GM21447 (cell line): ENCODE measurements at regions not wholly inside any gene's neighbourhood (a gene's known extent, or its start where the extent isn't known, plus 50 kb on each side); places are given as distances from the start of the nearest gene placed in this dataset.

Source experiments
- ATAC-seq: cut with Tn5 transposase; IDR thresholded peaks from one replicate; pipeline ENCODE4 v1.9.1; 2021; ENCODE audit not compliant: unreplicated experiment

GRCh38 chr9:8262625-8263622 is 463.3 kb upstream of the DMAC1 start:
- no peak for ATAC-seq

DNA sequence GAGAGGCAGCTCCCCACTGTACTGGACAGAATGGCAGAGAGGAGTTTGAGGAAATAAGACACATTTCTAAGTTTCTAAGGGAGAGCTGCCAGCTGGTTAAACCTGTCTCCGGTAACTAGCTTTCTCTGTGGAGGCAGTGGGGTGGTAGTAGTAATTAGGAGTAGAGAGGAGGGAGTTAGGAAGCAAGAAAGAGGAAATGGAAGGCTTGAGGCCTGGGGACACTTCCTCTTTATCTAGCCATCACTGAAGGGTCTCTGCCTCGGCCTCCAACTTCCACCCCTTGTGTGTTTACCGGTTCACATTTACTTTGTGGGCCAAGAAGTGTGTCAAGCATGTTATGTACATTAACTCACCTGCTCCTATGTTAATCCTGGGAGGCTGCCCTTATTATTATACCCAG is 462.2 kb upstream of the DMAC1 start:
- no peak for ATAC-seq

- ATAC-seq, result no peak
These were observed 459.4 kb upstream of the DMAC1 start for GRCh38 chr9:8259028-8259427.

DNA sequence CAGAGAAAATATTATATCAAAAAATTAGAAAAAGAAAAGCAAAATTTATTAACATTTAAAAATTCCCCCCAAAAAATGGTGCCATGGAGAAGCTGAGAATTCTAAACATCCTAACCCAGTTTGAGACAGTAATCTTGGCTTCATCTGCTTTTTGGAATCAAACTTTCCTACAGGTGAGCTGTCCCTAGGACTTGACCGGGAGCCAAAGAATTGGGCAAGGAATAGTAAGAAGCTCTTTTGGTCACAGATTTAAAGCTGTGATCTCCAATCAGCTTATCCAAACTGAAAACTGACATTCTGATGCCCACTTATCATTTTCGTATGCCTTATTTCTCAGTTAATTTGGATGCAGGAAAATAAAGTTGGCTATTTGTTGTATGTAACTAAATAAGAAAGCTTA is 457.3 kb upstream of the DMAC1 start:
- ATAC-seq, result no peak

DNA sequence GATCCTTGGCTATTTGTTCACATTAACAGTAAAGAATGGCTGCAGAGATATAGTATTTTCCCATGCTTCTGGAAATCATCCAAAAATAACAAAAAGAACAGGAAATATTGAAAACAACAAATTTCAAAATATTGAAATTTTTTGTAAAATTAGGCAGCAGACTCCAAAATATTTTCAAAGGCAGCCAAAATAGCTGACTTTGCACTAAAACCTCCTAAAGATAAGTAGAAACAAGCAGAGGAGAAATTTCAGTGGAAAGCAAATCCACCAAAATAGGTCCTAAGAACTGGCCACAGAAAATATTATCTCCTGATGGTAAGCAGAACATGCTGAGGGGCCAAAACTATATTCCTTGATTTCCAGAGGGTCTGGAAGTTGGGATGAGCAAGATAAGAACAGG is 456.3 kb upstream of the DMAC1 start:
- no peak for ATAC-seq

DNA sequence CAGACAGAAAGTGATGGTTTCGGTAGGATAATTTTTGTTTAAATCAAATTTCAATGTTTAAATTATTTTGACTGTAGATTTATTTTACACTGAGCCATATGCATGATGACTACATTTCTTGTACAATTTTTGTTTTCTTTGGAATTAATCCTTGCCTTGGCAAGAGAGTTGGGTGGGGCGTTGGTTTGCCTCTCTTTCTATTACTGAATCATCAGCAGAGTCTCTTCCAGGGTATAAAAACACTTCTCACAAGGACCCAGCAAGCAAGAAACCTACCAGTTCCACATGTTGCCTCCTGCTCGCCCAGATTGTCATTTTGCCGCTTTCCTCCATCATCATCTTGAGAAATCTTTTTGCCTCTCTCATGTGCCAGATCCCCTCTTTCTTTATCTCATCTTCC is 455.0 kb upstream of the DMAC1 start:
- no peak for ATAC-seq

DNA sequence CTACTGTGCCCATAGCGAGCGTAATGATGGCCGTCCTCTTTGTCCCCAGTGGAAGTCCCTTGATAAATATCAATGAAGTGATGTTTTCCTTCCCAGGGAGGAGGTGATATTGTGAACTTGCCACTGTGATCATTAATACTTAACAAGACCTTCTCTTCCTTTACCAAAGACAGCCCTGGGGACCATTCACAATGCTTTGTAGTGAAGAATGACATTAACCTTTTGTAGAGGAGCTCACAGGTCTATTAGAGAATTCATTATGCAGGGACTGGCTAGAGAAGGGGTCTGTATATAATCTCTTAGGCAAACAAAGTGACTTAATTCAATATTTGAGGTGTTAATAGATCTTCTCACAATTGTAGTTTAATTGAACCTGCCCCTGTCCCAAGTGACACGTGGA is 452.9 kb upstream of the DMAC1 start:
- no peak for ATAC-seq

DNA sequence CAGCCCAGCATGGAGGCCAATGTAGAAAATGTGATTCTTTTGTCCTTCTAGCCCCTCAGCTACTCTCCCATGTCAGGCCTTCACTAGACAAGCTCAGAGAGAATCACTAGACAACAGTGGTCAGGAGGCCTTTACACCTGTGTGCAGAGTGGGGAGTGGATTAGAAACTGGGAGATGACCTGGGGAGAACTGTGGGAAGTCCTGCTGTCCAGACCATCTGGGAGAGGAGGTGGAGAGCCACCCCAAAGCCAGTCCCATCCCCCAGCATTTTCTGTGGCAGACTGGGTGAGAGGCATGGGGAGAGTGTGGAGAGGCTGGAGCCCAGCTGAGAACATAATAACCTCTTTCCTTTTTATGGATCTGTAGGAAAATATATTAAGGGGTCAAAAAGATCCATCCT is 452.0 kb upstream of the DMAC1 start:
- no peak for ATAC-seq

- no peak for ATAC-seq
These were observed 445.0 kb upstream of the DMAC1 start for GRCh38 chr9:8244505-8245092.

GRCh38 chr9:8241201-8241600 is 441.6 kb upstream of the DMAC1 start:
- no peak for ATAC-seq

DNA sequence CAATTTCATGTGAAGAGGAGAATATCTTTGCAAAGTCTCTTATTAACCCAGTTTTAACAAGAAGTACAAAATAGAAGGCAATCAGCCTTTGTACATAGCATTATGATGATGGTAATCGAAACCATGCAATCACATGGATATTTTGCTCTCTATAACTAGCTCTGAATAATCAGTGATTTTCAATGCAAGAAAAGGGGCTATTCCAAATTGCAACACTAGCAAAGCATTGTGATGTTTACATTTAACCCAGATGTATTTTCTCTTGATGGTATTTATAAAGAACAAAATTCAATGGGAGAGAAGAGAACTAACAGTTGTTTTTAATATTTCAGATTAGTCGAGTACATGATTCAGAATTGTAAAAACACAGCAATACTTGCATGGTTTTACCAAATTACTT is 437.5 kb upstream of the DMAC1 start:
- no peak for ATAC-seq

DNA sequence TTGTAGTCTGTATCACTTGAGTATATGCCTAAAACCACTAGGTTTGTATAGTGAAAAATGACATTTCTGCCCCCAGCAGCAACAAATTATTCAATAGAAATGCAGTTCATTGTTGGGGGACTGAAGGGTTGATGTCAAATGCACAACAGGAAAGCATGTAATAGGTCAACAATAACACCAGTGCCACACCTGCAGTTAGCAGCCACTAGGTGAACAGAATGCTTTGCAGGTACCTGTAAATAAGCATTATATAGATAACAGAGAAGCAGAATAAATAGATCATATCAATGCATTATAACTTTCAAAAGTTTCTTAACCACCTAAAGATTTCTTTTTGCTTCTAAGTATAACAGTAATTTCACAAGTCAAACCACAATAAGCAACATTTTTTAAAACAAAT is 435.9 kb upstream of the DMAC1 start:
- ATAC-seq, result no peak

DNA sequence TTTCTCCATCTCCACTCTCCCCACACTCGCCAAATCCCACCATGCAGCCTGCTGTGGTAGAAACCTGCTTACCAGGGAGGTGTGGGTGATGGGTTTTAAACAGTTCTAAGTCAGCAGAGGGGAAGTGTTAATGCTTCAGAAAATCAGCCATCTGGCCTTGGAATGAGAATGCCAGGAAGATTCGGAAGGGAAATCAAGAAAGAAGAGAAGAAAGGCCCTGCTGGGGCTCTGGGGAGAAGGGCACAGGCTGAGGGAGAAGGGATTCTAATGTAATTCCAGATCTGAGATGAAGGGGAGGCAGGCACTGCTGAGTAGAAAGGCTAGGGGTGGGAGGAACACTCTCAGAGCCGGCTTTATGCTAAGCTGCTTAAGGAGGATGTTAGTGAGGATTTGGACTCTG is 434.7 kb upstream of the DMAC1 start:
- ATAC-seq, result no peak

DNA sequence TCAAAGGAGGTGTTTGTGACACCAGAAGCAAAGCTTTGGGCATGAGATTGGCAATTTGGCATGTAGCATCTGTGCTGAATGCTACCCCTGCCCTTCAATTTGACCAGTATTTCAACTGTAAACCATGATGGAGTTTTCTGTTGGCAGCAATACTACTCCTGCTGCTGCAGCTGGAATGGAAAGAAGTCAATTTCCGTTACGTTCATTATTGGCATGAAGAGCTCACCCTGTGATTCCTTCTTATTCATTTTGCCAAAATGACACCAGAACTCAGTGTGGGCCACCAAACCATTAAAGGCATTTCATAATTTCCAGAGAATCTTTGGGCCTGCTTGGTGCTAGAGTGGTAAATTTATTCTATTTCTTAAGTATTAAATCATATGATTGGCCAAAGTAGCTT is 433.1 kb upstream of the DMAC1 start:
- no peak for ATAC-seq

- ATAC-seq, result no peak
These were observed 429.6 kb upstream of the DMAC1 start for GRCh38 chr9:8229226-8229625.

GRCh38 chr9:8224381-8224801 is 424.8 kb upstream of the DMAC1 start:
- ATAC-seq, result no peak

DNA sequence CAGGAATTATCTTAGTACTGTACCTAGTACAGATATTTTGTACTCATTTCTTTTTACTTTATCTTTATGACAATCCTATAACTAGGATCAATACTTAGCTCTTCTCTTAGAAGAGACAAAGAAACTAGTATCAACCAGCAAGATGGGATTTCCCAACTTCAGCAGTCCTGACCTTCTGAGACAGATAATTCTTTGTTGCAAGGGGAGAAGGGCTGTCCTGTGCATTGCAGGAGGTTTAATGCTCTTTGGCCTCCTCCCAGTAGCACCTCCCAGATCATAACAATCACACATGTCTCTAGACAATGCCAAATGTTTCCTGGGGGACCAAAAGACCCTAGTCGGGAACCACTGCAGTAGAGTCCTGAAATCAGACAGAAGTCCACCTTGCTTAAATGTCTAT is 424.3 kb upstream of the DMAC1 start:
- ATAC-seq, result no peak

DNA sequence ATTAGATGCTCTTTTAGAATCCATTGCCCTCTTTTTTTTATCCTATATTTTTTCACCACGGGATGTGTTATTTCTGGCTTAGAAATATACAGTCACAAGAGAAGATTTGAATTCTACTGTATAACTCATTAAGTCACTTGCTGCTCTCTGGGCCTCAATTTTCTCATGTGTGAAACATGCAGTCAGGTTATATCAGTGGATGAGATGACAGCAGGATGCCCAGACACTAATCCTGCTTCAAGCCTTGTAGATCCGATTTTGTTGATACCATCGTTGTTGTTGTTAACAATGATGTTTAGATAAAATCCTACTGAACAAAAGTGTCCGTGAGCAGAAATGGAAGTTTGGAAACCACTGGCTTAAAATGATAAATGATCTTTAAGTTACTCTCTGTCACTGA is 421.9 kb upstream of the DMAC1 start:
- no peak for ATAC-seq

GRCh38 chr9:8208465-8208864 is 408.9 kb upstream of the DMAC1 start:
- no peak for ATAC-seq

- no peak for ATAC-seq
These were observed 408.0 kb upstream of the DMAC1 start for GRCh38 chr9:8207596-8207995.

DNA sequence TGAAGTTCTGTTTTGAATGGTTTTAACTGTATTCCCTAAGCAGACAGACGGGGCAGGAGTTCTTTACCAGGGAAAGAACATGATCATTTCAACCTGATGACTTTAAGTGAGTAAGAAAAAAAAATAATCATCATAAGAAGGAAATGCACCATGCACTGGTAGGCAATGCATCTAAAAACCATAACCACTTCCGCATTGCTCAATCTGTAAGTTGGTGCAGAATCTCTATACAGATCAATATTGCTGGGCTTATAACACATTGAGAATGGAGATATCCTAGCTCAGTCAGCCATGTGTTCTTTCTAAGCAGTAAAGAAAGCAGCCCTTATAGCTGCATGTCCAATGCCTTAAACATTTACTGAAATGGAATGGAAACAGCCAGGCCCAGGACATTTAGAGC is 407.1 kb upstream of the DMAC1 start:
- no peak for ATAC-seq

- ATAC-seq, result no peak
These were observed 406.0 kb upstream of the DMAC1 start for GRCh38 chr9:8205576-8205975.

- ATAC-seq, result no peak
These were observed 390.3 kb upstream of the DMAC1 start for GRCh38 chr9:8189881-8190280.
